Osteoblast (primary cell): ENCODE measurements at regions not wholly inside any gene's neighbourhood (a gene's known extent, or its start where the extent isn't known, plus 50 kb on each side); places are given as distances from the start of the nearest gene placed in this dataset.

Experiments
- DNase-seq: peaks from one replicate; pipeline ENCODE4 v3.0.0; 2011; ENCODE audit warnings: low spot score, mixed read lengths; ENCODE audit not compliant: insufficient read length; ENCODE audit errors: missing footprints
- H2AFZ ChIP-seq: 2 replicates; pipeline ENCODE4 v1.6.0; 2011; ENCODE audit warnings: mild to moderate bottlenecking, low read length
- H3K27ac ChIP-seq: 2 replicates; pipeline ENCODE4 v1.5.1; 2011; ENCODE audit warnings: mild to moderate bottlenecking, low read depth, low read length, moderate library complexity
- H3K27me3 ChIP-seq: 2 replicates; pipeline ENCODE4 v1.6.0; 2012; ENCODE audit warnings: mild to moderate bottlenecking, control low read depth, inconsistent platforms, low read length, moderate library complexity; ENCODE audit not compliant: insufficient read depth
- H3K36me3 ChIP-seq: 2 replicates; pipeline ENCODE4 v1.5.1; 2011; ENCODE audit warnings: mild to moderate bottlenecking, low read length, control low read depth, moderate library complexity; ENCODE audit not compliant: insufficient read depth
- H3K4me1 ChIP-seq: 2 replicates; pipeline ENCODE4 v1.5.1; 2011; ENCODE audit warnings: mild to moderate bottlenecking, low read length, control low read depth, moderate library complexity; ENCODE audit not compliant: insufficient read depth
- H3K4me2 ChIP-seq: 2 replicates; pipeline ENCODE4 v1.6.0; 2011; ENCODE audit warnings: mild to moderate bottlenecking, low read length; ENCODE audit not compliant: insufficient read depth
- H3K4me3 ChIP-seq: fragments of 200-600 bp; sonication (generic); 3 replicates; pipeline ENCODE4 v1.5.1; 2012; ENCODE audit warnings: mild to moderate bottlenecking, low read length, inconsistent platforms; ENCODE audit not compliant: insufficient read depth
- H3K79me2 ChIP-seq: 2 replicates; pipeline ENCODE4 v1.6.0; 2012; ENCODE audit warnings: mild to moderate bottlenecking, low read length, control low read depth, inconsistent platforms; ENCODE audit not compliant: insufficient read depth
- H3K9me3 ChIP-seq: 2 replicates; pipeline ENCODE4 v1.5.1; 2011; ENCODE audit warnings: low read depth, low read length, control low read depth
- H4K20me1 ChIP-seq: 2 replicates; pipeline ENCODE4 v1.6.0; 2012; ENCODE audit warnings: mild to moderate bottlenecking, low read length, control low read depth; ENCODE audit not compliant: insufficient read depth
- TF ChIP-seq, protein P1 (sequence below): IDR thresholded peaks from 2 replicates; pipeline ENCODE4 v1.5.1; 2011; ENCODE audit warnings: mild to moderate bottlenecking, low read depth, low read length, moderate library complexity; ENCODE audit errors: extremely low read depth

DNA sequence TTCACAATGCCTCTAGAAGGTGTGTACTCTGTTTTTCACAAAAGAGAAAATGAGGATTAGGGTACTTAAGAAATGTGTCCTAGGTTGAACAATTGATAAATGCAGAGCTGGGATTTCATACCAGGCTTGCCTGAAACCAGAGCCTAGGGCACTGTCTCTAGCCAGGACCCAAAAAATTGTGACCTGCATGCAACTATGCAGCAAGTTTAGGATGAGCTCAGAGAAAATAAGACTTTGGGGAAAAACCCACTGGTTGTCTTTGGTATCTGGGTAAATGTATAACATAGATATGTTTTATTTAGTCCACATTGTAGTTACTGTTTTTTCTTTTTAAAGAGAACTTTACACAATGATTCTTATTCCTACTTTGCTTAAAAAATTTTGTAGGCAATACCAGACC lies 177.1 kb upstream of the SEMA6A start:
- H3K36me3 ChIP-seq: no peaks in the 10 kb centered on the region
- H3K27ac ChIP-seq: no peak overlapping the region
- H3K9me3 ChIP-seq: peaks cover 3% of the 10 kb centered on the region
- H4K20me1 ChIP-seq: no peaks in the 10 kb centered on the region
- H2AFZ ChIP-seq: no peak overlapping the region
- no peaks in the 10 kb centered on the region for H3K79me2 ChIP-seq
- DNase-seq: no peak
- no peak overlapping the region for H3K4me3 ChIP-seq
- H3K4me2 ChIP-seq: no peak overlapping the region
- no peaks in the 10 kb centered on the region for H3K4me1 ChIP-seq
- TF ChIP-seq, protein P1, sequence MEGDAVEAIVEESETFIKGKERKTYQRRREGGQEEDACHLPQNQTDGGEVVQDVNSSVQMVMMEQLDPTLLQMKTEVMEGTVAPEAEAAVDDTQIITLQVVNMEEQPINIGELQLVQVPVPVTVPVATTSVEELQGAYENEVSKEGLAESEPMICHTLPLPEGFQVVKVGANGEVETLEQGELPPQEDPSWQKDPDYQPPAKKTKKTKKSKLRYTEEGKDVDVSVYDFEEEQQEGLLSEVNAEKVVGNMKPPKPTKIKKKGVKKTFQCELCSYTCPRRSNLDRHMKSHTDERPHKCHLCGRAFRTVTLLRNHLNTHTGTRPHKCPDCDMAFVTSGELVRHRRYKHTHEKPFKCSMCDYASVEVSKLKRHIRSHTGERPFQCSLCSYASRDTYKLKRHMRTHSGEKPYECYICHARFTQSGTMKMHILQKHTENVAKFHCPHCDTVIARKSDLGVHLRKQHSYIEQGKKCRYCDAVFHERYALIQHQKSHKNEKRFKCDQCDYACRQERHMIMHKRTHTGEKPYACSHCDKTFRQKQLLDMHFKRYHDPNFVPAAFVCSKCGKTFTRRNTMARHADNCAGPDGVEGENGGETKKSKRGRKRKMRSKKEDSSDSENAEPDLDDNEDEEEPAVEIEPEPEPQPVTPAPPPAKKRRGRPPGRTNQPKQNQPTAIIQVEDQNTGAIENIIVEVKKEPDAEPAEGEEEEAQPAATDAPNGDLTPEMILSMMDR: no peak
- H3K27me3 ChIP-seq: no peaks in the 10 kb centered on the region

DNA sequence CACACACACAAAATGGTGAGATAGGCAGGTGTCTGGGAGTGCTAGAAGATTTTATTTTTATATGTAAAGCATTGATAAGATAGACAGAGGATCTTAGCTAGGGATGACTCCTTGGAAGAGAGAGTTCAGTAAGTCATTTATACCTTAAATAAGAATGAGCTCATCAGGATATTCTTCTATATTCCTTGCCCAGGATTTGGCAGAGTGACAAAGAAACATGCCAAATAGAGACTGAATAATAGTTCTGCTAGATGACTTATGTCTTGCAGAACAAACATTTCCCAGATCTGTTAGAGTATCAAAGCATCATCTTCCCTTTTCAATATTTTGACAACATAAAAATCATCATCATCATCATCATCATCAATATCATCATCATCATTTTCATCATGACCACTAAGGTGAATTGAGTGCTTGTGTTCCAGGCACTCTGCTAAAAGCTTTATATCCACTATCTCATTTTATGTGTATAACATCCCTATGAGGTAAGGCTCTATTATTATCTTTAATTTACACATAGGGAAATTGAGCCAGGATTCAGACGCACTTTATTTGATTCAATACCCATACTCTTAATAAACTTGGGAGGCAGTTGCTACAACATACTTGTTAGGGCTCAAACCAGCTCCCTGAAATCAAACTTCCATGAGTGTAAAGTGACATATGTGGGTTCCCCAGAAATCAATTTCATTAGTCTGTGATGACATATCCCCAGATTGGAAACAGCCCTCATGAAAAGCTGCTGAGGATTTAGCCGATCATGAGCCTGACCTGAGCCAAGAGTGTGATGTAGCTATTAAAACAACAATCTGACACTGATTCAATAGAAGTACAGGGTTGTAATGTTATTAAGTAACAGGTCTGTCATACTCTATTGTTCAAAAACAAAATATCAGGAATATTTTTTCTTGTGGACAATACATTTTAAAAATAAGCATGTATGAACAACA lies 176.3 kb upstream of the SEMA6A start:
- H2AFZ ChIP-seq: no peak overlapping the region
- no peak overlapping the region for H3K27ac ChIP-seq
- H3K27me3 ChIP-seq: no peaks in the 10 kb centered on the region
- TF ChIP-seq, protein P1: no peak
- no peaks in the 10 kb centered on the region for H3K4me1 ChIP-seq
- peaks cover 3% of the 10 kb centered on the region for H3K9me3 ChIP-seq
- no peak for DNase-seq
- H3K4me3 ChIP-seq: no peak overlapping the region
- H3K79me2 ChIP-seq: no peaks in the 10 kb centered on the region
- H4K20me1 ChIP-seq: no peaks in the 10 kb centered on the region
- no peak overlapping the region for H3K4me2 ChIP-seq
- no peaks in the 10 kb centered on the region for H3K36me3 ChIP-seq

DNA sequence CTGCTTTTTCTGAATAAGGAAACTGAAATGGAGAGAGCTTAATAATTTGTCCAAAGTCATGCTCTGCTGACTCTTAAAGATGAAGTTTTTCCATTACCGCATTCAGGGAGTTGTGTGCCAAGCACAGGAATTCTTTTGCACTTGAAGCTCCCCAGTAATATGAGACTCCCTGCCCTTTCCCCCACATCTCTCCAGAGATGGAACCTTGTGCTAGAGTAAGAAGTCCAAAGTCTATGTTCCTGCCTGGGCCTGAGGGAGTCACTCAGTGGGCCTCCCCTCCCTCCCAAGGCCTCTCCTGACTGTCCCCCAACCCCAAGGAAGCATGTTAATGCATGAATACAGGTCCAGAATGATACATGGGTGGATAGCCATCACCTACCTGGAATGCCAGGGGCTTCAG lies 173.3 kb upstream of the SEMA6A start:
- TF ChIP-seq, protein P1: no peak
- H2AFZ ChIP-seq: no peak overlapping the region
- H3K9me3 ChIP-seq: no peaks in the 10 kb centered on the region
- no peaks in the 10 kb centered on the region for H3K27me3 ChIP-seq
- no peak overlapping the region for H3K4me2 ChIP-seq
- no peak overlapping the region for H3K4me3 ChIP-seq
- H3K36me3 ChIP-seq: no peaks in the 10 kb centered on the region
- no peaks in the 10 kb centered on the region for H3K79me2 ChIP-seq
- no peak overlapping the region for H3K27ac ChIP-seq
- DNase-seq: no peak
- no peaks in the 10 kb centered on the region for H3K4me1 ChIP-seq
- H4K20me1 ChIP-seq: no peaks in the 10 kb centered on the region

DNA sequence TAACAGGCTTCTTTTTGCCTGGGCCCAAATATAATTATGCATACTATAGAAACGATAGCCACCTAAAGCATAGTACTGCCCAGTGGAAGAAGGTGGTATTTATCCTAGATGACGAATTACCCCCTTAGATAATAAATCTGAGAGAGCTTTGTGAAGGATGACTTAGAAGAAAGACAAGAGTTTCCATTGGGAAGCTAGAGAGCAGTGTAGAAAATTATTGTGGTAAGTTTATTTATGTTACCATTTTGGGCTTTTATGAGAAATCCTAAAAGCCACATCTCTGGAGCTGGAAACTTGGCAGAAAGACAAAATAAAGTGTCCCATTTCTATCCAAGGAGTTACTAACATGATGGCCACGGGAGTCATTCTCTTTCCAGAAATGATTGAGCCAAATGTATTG lies 172.0 kb upstream of the SEMA6A start:
- Histone ChIP-seq H2AFZ (no peak overlapping the region), H3K27ac (no peak overlapping the region), H3K79me2 (no peaks in the 10 kb centered on the region), H3K36me3 (no peaks in the 10 kb centered on the region), H4K20me1 (no peaks in the 10 kb centered on the region), H3K9me3 (no peaks in the 10 kb centered on the region), H3K4me3 (no peak overlapping the region), H3K27me3 (no peaks in the 10 kb centered on the region), H3K4me1 (no peaks in the 10 kb centered on the region), H3K4me2 (no peak overlapping the region)
- TF ChIP-seq, protein P1: no peak
- no peak for DNase-seq
